SH-SY5Y (cell line): ENCODE measurements at regions not wholly inside any gene's neighbourhood (a gene's known extent, or its start where the extent isn't known, plus 50 kb on each side); places are given as distances from the start of the nearest gene placed in this dataset.

Source experiments
- GATA2 ChIP-seq: IDR thresholded peaks from 2 replicates; pipeline ENCODE4 v1.6.1; 2011; ENCODE audit warnings: mild to moderate bottlenecking, low read depth, low read length
- GATA3 ChIP-seq: IDR thresholded peaks from 2 replicates; pipeline ENCODE4 v1.6.1; 2011; ENCODE audit warnings: low read depth, mild to moderate bottlenecking, low read length, moderate library complexity

DNA sequence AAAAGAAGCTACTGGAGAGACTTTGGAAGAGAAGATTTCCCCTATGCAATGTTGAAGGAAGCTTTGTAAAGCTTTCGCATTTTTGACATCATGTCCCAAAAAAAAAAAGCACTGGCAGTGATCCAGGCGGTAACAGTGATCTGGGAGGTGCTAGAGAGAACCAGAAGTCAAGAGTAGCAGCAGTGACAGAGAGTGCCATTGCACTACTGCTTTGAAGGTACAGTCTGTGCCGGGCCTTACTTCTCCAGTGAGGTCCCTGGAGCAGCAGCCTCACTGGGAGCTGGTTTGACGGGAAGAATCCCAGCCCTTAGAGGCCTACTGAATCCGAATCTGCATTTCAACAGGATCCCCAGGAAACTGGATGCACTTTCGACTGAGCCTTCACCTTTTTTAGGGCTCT is 50.9 kb upstream of the ATL2 start:
- TF ChIP-seq GATA3 (no peak), GATA2 (no peak)
